GM23338 (cell line): ENCODE measurements at regions not wholly inside any gene's neighbourhood (a gene's known extent, or its start where the extent isn't known, plus 50 kb on each side); places are given as distances from the start of the nearest gene placed in this dataset.

Experiments
- CTCF ChIP-seq, 2 experiments: fragments of 200-600 bp in 1 of 2; sonication (generic) in 1 of 2; conservative IDR thresholded peaks; 2 replicates each; pipeline versions ENCODE4 v1.5.1 to v1.6.1; 2016 to 2017; ENCODE audit warnings: antibody characterized with exemption in 2 of 2, low read depth in 2 of 2, mild to moderate bottlenecking in 2 of 2, moderate library complexity in 1 of 2
- EZH2 ChIP-seq: fragments of 200-600 bp; sonication (generic); IDR thresholded peaks from one replicate; pipeline ENCODE4 v1.8.0; 2017; ENCODE audit warnings: antibody characterized with exemption, mild to moderate bottlenecking, low read depth; ENCODE audit not compliant: unreplicated experiment
- JUNB ChIP-seq: IDR thresholded peaks from one replicate; pipeline ENCODE4 v1.6.1; 2016; ENCODE audit warnings: antibody characterized with exemption; ENCODE audit not compliant: unreplicated experiment
- POLR2AphosphoS5 ChIP-seq: IDR thresholded peaks from 2 replicates; pipeline ENCODE4 v1.6.1; 2016; ENCODE audit warnings: antibody characterized with exemption, low read depth
- REST ChIP-seq: IDR thresholded peaks from one replicate; pipeline ENCODE4 v1.6.1; 2018; ENCODE audit warnings: antibody characterized with exemption; ENCODE audit not compliant: unreplicated experiment

GRCh38 chr9:31364171-31364570 lies 1020.3 kb upstream of the ACO1 start:
- TF ChIP-seq CTCF (conservative IDR thresholded peaks at IDR 0.05; ENCODE audit: low read depth in 2 of 2): no peak
- TF ChIP-seq POLR2AphosphoS5: no peak
- no peak for TF ChIP-seq REST
- no peak for TF ChIP-seq EZH2
- no peak for TF ChIP-seq JUNB
